DOHH2 (cell line): ENCODE measurements at regions not wholly inside any gene's neighbourhood (a gene's known extent, or its start where the extent isn't known, plus 50 kb on each side); places are given as distances from the start of the nearest gene placed in this dataset.

ENCODE experiments used
- H3F3A ChIP-seq: fragments of 200-600 bp; sonication (generic), shearing (Covaris generic); 2 replicates; pipeline ENCODE4 v1.6.0; 2016; ENCODE audit warnings: antibody characterized with exemption, mild to moderate bottlenecking; ENCODE audit not compliant: control insufficient read depth, insufficient read depth
- H3K27ac ChIP-seq: fragments of 200-600 bp; sonication (generic); 2 replicates; pipeline ENCODE4 v1.5.1; 2014; ENCODE audit warnings: low read depth, mild to moderate bottlenecking, low read length, moderate library complexity
- H3K27me3 ChIP-seq: fragments of 200-600 bp; sonication (generic); 2 replicates; pipeline ENCODE4 v1.6.1; 2014; ENCODE audit warnings: mild to moderate bottlenecking, low read length, mixed read lengths; ENCODE audit not compliant: control insufficient read depth
- H3K36me3 ChIP-seq: fragments of 200-600 bp; sonication (generic); 2 replicates; pipeline ENCODE4 v1.6.1; 2014; ENCODE audit warnings: mild to moderate bottlenecking, low read length, moderate library complexity, mixed read lengths; ENCODE audit not compliant: control insufficient read depth
- H3K4me1 ChIP-seq: fragments of 200-600 bp; sonication (generic); 2 replicates; pipeline ENCODE4 v1.6.1; 2014; ENCODE audit warnings: mild to moderate bottlenecking, low read length, mixed read lengths; ENCODE audit not compliant: control insufficient read depth
- H3K4me2 ChIP-seq: fragments of 200-600 bp; sonication (generic); 2 replicates; pipeline ENCODE4 v1.6.0; 2014; ENCODE audit warnings: mild to moderate bottlenecking, low read length, moderate library complexity
- H3K4me3 ChIP-seq: fragments of 200-600 bp; sonication (generic); 2 replicates; pipeline ENCODE4 v1.5.1; 2014; ENCODE audit warnings: mild to moderate bottlenecking, low read length, mixed read lengths
- H3K79me2 ChIP-seq: fragments of 200-600 bp; sonication (generic); 2 replicates; pipeline ENCODE4 v1.6.1; 2014; ENCODE audit warnings: mild to moderate bottlenecking, low read length, mixed read lengths; ENCODE audit not compliant: control insufficient read depth
- H3K9me2 ChIP-seq: fragments of 200-600 bp; sonication (generic); replicated peaks from 2 replicates; pipeline ENCODE4 v1.6.1; 2014; ENCODE audit warnings: mild to moderate bottlenecking, low read length, mixed read lengths; ENCODE audit not compliant: control insufficient read depth
- H3K9me3 ChIP-seq: fragments of 200-600 bp; sonication (generic); 2 replicates; pipeline ENCODE4 v1.6.1; 2014; ENCODE audit warnings: antibody characterized with exemption, low read length, mixed read lengths; ENCODE audit not compliant: control insufficient read depth, insufficient read depth
- H4K20me1 ChIP-seq: fragments of 200-600 bp; sonication (generic); 2 replicates; pipeline ENCODE4 v1.6.0; 2014; ENCODE audit warnings: low read depth, mild to moderate bottlenecking, antibody characterized with exemption, low read length, moderate library complexity; ENCODE audit not compliant: control insufficient read depth, insufficient read depth
- CTCF ChIP-seq: fragments of 200-600 bp; sonication (generic); IDR thresholded peaks from one replicate; pipeline ENCODE4 v1.5.1; 2014; ENCODE audit warnings: antibody characterized with exemption, mild to moderate bottlenecking, low read depth, low read length; ENCODE audit not compliant: poor library complexity, severe bottlenecking
- EZH2phosphoT487 ChIP-seq: fragments of 200-600 bp; sonication (generic); IDR thresholded peaks from 2 replicates; pipeline ENCODE4 v1.6.1; 2017; ENCODE audit warnings: borderline replicate concordance, mild to moderate bottlenecking, antibody characterized with exemption, low read length, moderate library complexity, mixed read lengths

- Histone ChIP-seq H3K36me3 (no peaks in the 10 kb centered on the region), H3K27ac (no peak overlapping the region), H3K27me3 (no peaks in the 10 kb centered on the region), H4K20me1 (no peaks in the 10 kb centered on the region), H3K9me2 (no peaks in the 10 kb centered on the region), H3K4me3 (no peak overlapping the region), H3F3A (no peaks in the 10 kb centered on the region), H3K9me3 (no peaks in the 10 kb centered on the region), H3K79me2 (no peaks in the 10 kb centered on the region), H3K4me2 (no peak overlapping the region), H3K4me1 (no peaks in the 10 kb centered on the region)
- TF ChIP-seq EZH2phosphoT487 (no peak), CTCF (no peak)
Measured at GRCh38 chr4:3349116-3349515, 56.3 kb downstream of the RGS12 start.

- Histone ChIP-seq H3K9me3 (peaks cover 4% of the 10 kb centered on the region; the same call in 1 of the 2 replicates), H3K27ac (no peak overlapping the region), H3K4me1 (peaks cover 19% of the 10 kb centered on the region), H3K36me3 (no peaks in the 10 kb centered on the region), H3K27me3 (no peaks in the 10 kb centered on the region), H3K4me3 (no peak overlapping the region), H3K4me2 (no peak overlapping the region), H4K20me1 (no peaks in the 10 kb centered on the region), H3F3A (peaks cover 8% of the 10 kb centered on the region), H3K79me2 (no peaks in the 10 kb centered on the region), H3K9me2 (no peaks in the 10 kb centered on the region)
- TF ChIP-seq EZH2phosphoT487 (no peak), CTCF (no peak)
Measured at GRCh38 chr4:3351997-3352396, 59.2 kb downstream of the RGS12 start.

DNA sequence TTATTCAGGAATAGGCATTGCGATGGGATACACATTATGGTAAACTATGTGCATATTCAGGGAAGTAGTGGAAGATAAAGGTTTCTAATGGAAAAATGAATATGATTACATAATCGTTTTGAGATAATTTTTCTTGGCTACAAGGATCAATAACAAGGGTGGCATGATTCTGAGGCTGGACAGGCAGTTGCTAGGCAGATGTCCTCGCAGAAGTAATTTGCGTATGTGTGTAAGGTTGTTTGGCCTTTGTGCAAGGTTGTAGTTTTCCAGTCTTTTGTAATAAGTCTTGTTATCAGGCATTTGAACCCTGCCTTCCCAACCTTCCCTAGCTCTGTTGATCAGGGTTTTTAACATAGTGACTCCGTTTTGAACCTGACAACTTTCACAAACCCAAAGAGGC lies 59.7 kb downstream of the RGS12 start:
- Histone ChIP-seq H4K20me1 (no peaks in the 10 kb centered on the region), H3F3A (peaks cover 8% of the 10 kb centered on the region), H3K9me3 (peaks cover 7% of the 10 kb centered on the region; the same call in 1 of the 2 replicates), H3K27ac (no peak overlapping the region), H3K27me3 (no peaks in the 10 kb centered on the region), H3K9me2 (no peaks in the 10 kb centered on the region), H3K4me3 (no peak overlapping the region), H3K4me2 (no peak overlapping the region), H3K36me3 (no peaks in the 10 kb centered on the region), H3K79me2 (no peaks in the 10 kb centered on the region), H3K4me1 (peaks cover 19% of the 10 kb centered on the region)
- TF ChIP-seq EZH2phosphoT487 (no peak), CTCF (no peak)
